Occipital lobe (tissue), 1 donor: ENCODE measurements at regions not wholly inside any gene's neighbourhood (a gene's known extent, or its start where the extent isn't known, plus 50 kb on each side); places are given as distances from the start of the nearest gene placed in this dataset.
"Not testable (repeated sequence)": the region's sequence is repeated elsewhere in the genome, so short reads cannot be mapped to it uniquely, and the experiment has no call there.

Experiments
- DNase-seq: peaks from one replicate; lab custom pipeline; 2025; lab: John Stamatoyannopoulos, UW

- no peak for DNase-seq
Measured at GRCh38 chrX:121853762-121854613, 806.6 kb downstream of the GLUD2 start.

GRCh38 chrX:121854614-121854911 is 807.2 kb downstream of the GLUD2 start:
- DNase-seq: no peak

GRCh38 chrX:121858867-121859647 is 811.6 kb downstream of the GLUD2 start:
- DNase-seq: no peak

GRCh38 chrX:121863976-121864375 is 816.6 kb downstream of the GLUD2 start:
- DNase-seq: no peak

- no peak for DNase-seq
Measured at GRCh38 chrX:121864561-121864960, 817.2 kb downstream of the GLUD2 start.

GRCh38 chrX:121869876-121870477 is 822.6 kb downstream of the GLUD2 start:
- no peak for DNase-seq

- DNase-seq: no peak
Measured at GRCh38 chrX:121871122-121871521, 823.7 kb downstream of the GLUD2 start.

GRCh38 chrX:121876305-121876704 is 828.9 kb downstream of the GLUD2 start:
- no peak for DNase-seq

- not testable (repeated sequence) for DNase-seq
Measured at GRCh38 chrX:121877337-121877736, 829.9 kb downstream of the GLUD2 start.

- DNase-seq: no peak
Measured at GRCh38 chrX:121886557-121886956, 839.1 kb downstream of the GLUD2 start.

- no peak for DNase-seq
Measured at GRCh38 chrX:121894756-121895155, 847.3 kb downstream of the GLUD2 start.

- DNase-seq: no peak
Measured at GRCh38 chrX:121902463-121902862, 855.1 kb downstream of the GLUD2 start.

GRCh38 chrX:121903961-121904360 is 856.6 kb downstream of the GLUD2 start:
- DNase-seq: no peak

GRCh38 chrX:121921258-121921657 is 873.8 kb downstream of the GLUD2 start:
- no peak for DNase-seq

GRCh38 chrX:121931567-121931966 is 884.2 kb downstream of the GLUD2 start:
- DNase-seq: no peak

- DNase-seq: no peak
Measured at GRCh38 chrX:121932688-121933087, 885.3 kb downstream of the GLUD2 start.

- DNase-seq: no peak
Measured at GRCh38 chrX:121949041-121949760, 901.8 kb downstream of the GLUD2 start.

GRCh38 chrX:121958886-121959285 is 911.5 kb downstream of the GLUD2 start:
- DNase-seq: no peak

GRCh38 chrX:121975671-121976070 is 928.3 kb downstream of the GLUD2 start:
- DNase-seq: no peak

GRCh38 chrX:121987163-121987562 is 939.8 kb downstream of the GLUD2 start:
- no peak for DNase-seq

GRCh38 chrX:121987835-121988234 is 940.4 kb downstream of the GLUD2 start:
- no peak for DNase-seq

GRCh38 chrX:122004127-122004526 is 956.7 kb downstream of the GLUD2 start:
- no peak for DNase-seq
